ENCODE measurements at regions not wholly inside any gene's neighbourhood (a gene's known extent, or its start where the extent isn't known, plus 50 kb on each side); places are given as distances from the start of the nearest gene placed in this dataset.

DNA sequence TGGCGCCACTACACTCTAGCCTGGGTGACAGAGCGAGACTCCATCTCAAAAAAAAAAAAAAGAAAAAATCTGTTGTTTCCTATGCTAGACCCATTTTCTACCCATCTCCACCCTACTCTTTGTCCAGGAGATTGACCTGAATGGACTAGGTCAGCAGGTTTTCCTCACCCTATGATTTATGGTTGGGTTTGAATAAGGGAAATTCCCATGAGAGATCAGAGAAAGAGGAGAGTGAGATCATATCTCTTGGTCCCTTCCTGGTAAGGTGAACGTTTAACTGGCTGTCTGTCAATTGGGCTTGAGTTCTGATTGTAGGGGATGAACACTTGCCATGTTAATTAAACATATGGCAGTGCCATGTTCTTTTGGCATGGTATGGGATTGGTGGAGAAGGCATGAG, 387.4 kb downstream of the MAN2A1 start:
- TF ChIP-seq, protein P1, sequence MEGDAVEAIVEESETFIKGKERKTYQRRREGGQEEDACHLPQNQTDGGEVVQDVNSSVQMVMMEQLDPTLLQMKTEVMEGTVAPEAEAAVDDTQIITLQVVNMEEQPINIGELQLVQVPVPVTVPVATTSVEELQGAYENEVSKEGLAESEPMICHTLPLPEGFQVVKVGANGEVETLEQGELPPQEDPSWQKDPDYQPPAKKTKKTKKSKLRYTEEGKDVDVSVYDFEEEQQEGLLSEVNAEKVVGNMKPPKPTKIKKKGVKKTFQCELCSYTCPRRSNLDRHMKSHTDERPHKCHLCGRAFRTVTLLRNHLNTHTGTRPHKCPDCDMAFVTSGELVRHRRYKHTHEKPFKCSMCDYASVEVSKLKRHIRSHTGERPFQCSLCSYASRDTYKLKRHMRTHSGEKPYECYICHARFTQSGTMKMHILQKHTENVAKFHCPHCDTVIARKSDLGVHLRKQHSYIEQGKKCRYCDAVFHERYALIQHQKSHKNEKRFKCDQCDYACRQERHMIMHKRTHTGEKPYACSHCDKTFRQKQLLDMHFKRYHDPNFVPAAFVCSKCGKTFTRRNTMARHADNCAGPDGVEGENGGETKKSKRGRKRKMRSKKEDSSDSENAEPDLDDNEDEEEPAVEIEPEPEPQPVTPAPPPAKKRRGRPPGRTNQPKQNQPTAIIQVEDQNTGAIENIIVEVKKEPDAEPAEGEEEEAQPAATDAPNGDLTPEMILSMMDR (IDR thresholded peaks at IDR 0.05): no peak
- no peak for TF ChIP-seq POLR2A (IDR thresholded peaks at IDR 0.05)
